H1 (cell line): ENCODE measurements at regions not wholly inside any gene's neighbourhood (a gene's known extent, or its start where the extent isn't known, plus 50 kb on each side); places are given as distances from the start of the nearest gene placed in this dataset.
"Not testable (repeated sequence)": the region's sequence is repeated elsewhere in the genome, so short reads cannot be mapped to it uniquely, and the experiment has no call there.

Experiments
- CTCF ChIA-PET: fragments of 300-600 bp; sonication (Branson Sonifier 250); formaldehyde crosslinking; loops from one replicate; lab custom pipeline; 2021; ENCODE audit not compliant: partially characterized antibody; lab: Charles Lee
- POLR2A ChIA-PET: fragments of 300-600 bp; sonication (Branson Sonifier 250); formaldehyde crosslinking; loops from one replicate; lab custom pipeline; 2021; ENCODE audit warnings: inconsistent platforms; ENCODE audit not compliant: partially characterized antibody; lab: Charles Lee
- DNase-seq, 2 experiments: peaks; one replicate each; pipeline versions ENCODE4 v3.0.0 to v3.0.0-alpha.2; 2010 to 2022; ENCODE audit warnings: low spot score in 2 of 2, low read depth in 1 of 2, mixed read lengths in 1 of 2
- FAIRE-seq: peaks from 2 replicates; lab custom pipeline; 2011; peaks lifted over from hg19 to GRCh38; lab: Jason Lieb, UNC
- H2AFZ ChIP-seq: 2 replicates; pipeline ENCODE4 v1.8.1; 2012; ENCODE audit warnings: low read length, inconsistent platforms
- H2AK5ac ChIP-seq: 2 replicates; pipeline ENCODE4 v1.6.1; 2013; ENCODE audit warnings: low read depth, low read length
- H2BK120ac ChIP-seq: replicated peaks from 2 replicates; pipeline ENCODE3; 2013; ENCODE audit warnings: low read depth, low read length, inconsistent platforms
- H2BK12ac ChIP-seq: 2 replicates; pipeline ENCODE4 v1.6.1; 2013; ENCODE audit warnings: low read depth, low read length
- H2BK15ac ChIP-seq: 2 replicates; pipeline ENCODE4 v1.6.1; 2013; ENCODE audit warnings: low read length
- H2BK20ac ChIP-seq: 2 replicates; pipeline ENCODE4 v1.6.1; 2013; ENCODE audit warnings: low read length
- H2BK5ac ChIP-seq: 2 replicates; pipeline ENCODE4 v1.6.1; 2013; ENCODE audit warnings: low read depth, low read length
- H3K14ac ChIP-seq: 2 replicates; pipeline ENCODE4 v1.6.1; 2013; ENCODE audit warnings: inconsistent platforms; ENCODE audit not compliant: insufficient read length
- H3K18ac ChIP-seq: 2 replicates; pipeline ENCODE4 v1.6.1; 2013; ENCODE audit warnings: low read length; ENCODE audit errors: extremely low read depth
- H3K23ac ChIP-seq: 2 replicates; pipeline ENCODE4 v1.6.1; 2013; ENCODE audit warnings: inconsistent platforms; ENCODE audit not compliant: insufficient read length
- H3K23me2 ChIP-seq: 2 replicates; pipeline ENCODE4 v1.6.1; 2013; ENCODE audit warnings: low read depth, low read length
- H3K27ac ChIP-seq: 2 replicates; pipeline ENCODE4 v1.6.1; 2011; ENCODE audit warnings: low read depth, low read length, inconsistent platforms
- H3K27me3 ChIP-seq, 4 experiments: replicated peaks in 1 of 4; 1 replicate in 1 of 4; 2 replicates in 3 of 4; pipeline versions ENCODE4 v1.6.1 to v1.8.1; 2011 to 2013; ENCODE audit warnings: low read length in 3 of 4, mild to moderate bottlenecking in 3 of 4, inconsistent platforms in 2 of 4, mixed read lengths in 2 of 4, moderate library complexity in 1 of 4; ENCODE audit not compliant: control insufficient read depth in 3 of 4, insufficient read depth in 3 of 4; ENCODE audit errors: extremely low read depth in 1 of 4
- H3K36me3 ChIP-seq, 4 experiments: 2 replicates each; pipeline versions ENCODE4 v1.6.1 to v1.8.1; 2011 to 2013; ENCODE audit warnings: mild to moderate bottlenecking in 4 of 4, low read length in 3 of 4, moderate library complexity in 2 of 4, control low read depth in 1 of 4, inconsistent platforms in 1 of 4; ENCODE audit not compliant: insufficient read depth in 4 of 4, control insufficient read depth in 2 of 4
- H3K4ac ChIP-seq: replicated peaks from 2 replicates; pipeline ENCODE3; 2013; ENCODE audit warnings: low read length, low read depth, mixed read lengths, inconsistent platforms; ENCODE audit not compliant: insufficient read length
- H3K4me1 ChIP-seq, 4 experiments: replicated peaks in 1 of 4; 1 replicate in 1 of 4; 2 replicates in 3 of 4; pipeline versions ENCODE4 v1.6.1 to v1.8.1; 2011 to 2013; ENCODE audit warnings: low read length in 3 of 4, inconsistent platforms in 2 of 4, mixed read lengths in 1 of 4; ENCODE audit not compliant: insufficient read depth in 4 of 4, control insufficient read depth in 3 of 4
- H3K4me2 ChIP-seq, 2 experiments: 2 replicates each; pipeline versions ENCODE4 v1.6.1 to v1.8.1; 2011 to 2013; ENCODE audit warnings: low read depth in 2 of 2, low read length in 2 of 2, control low read depth in 1 of 2, inconsistent platforms in 1 of 2, mild to moderate bottlenecking in 1 of 2; ENCODE audit not compliant: insufficient read depth in 1 of 2
- H3K4me3 ChIP-seq, 4 experiments: fragments of 200-600, 300-600 bp in 1 of 4; sonication (generic), shearing (Covaris generic), sonication (Bioruptor Twin) in 1 of 4; 2 replicates each; pipeline versions ENCODE4 v1.5.1 to v1.8.1; 2011 to 2016; ENCODE audit warnings: low read length in 4 of 4, low read depth in 3 of 4, control low read depth in 2 of 4, inconsistent platforms in 2 of 4, mild to moderate bottlenecking in 2 of 4, mixed read lengths in 1 of 4, moderate library complexity in 1 of 4; ENCODE audit not compliant: insufficient read depth in 2 of 4; ENCODE audit errors: extremely low read depth in 1 of 4
- H3K56ac ChIP-seq: replicated peaks from 2 replicates; pipeline ENCODE3; 2013; ENCODE audit warnings: low read depth, mild to moderate bottlenecking, mixed read lengths, low read length, inconsistent platforms; ENCODE audit not compliant: insufficient read length
- H3K79me1 ChIP-seq: 2 replicates; pipeline ENCODE4 v1.6.1; 2013; ENCODE audit warnings: low read depth, low read length, control low read depth
- H3K79me2 ChIP-seq, 2 experiments: 2 replicates each; pipeline versions ENCODE4 v1.6.1 to v1.8.1; 2012 to 2013; ENCODE audit warnings: low read length in 2 of 2, mild to moderate bottlenecking in 2 of 2, inconsistent platforms in 1 of 2; ENCODE audit not compliant: insufficient read depth in 2 of 2, control insufficient read depth in 1 of 2
- H3K9ac ChIP-seq, 4 experiments: replicated peaks in 1 of 4; 1 replicate in 1 of 4; 2 replicates in 3 of 4; pipeline versions ENCODE4 v1.6.1 to v1.8.1; 2011 to 2013; ENCODE audit warnings: low read depth in 3 of 4, low read length in 3 of 4, control low read depth in 2 of 4, mild to moderate bottlenecking in 2 of 4, moderate library complexity in 2 of 4, inconsistent platforms in 1 of 4; ENCODE audit errors: extremely low read depth in 1 of 4
- H3K9me3 ChIP-seq, 2 experiments: 2 replicates each; pipeline versions ENCODE4 v1.6.1 to v1.8.1; 2012 to 2013; ENCODE audit warnings: mild to moderate bottlenecking in 2 of 2, moderate library complexity in 2 of 2, control low read depth in 1 of 2, inconsistent platforms in 1 of 2, low read depth in 1 of 2, low read length in 1 of 2, mixed read lengths in 1 of 2; ENCODE audit not compliant: insufficient read depth in 2 of 2
- H4K20me1 ChIP-seq, 2 experiments: replicated peaks in 1 of 2; 2 replicates each; pipeline versions ENCODE3 to v1.8.1; 2011 to 2013; ENCODE audit warnings: inconsistent platforms in 2 of 2, low read length in 2 of 2, mild to moderate bottlenecking in 1 of 2; ENCODE audit not compliant: insufficient read depth in 2 of 2, control insufficient read depth in 1 of 2
- H4K5ac ChIP-seq: 2 replicates; pipeline ENCODE4 v1.6.1; 2013; ENCODE audit warnings: low read length, low read depth, mixed read lengths, inconsistent platforms; ENCODE audit not compliant: insufficient read length
- H4K8ac ChIP-seq: 2 replicates; pipeline ENCODE4 v1.8.0; 2013; ENCODE audit warnings: mild to moderate bottlenecking, moderate library complexity, low read length, inconsistent platforms; ENCODE audit not compliant: insufficient read depth; ENCODE audit errors: extremely low read depth
- H4K91ac ChIP-seq: replicated peaks from 2 replicates; pipeline ENCODE3; 2013; ENCODE audit warnings: low read length, mixed read lengths, inconsistent platforms; ENCODE audit not compliant: insufficient read length
- EZH2 ChIP-seq: fragments of 200-600 bp; sonication (generic); IDR thresholded peaks from 2 replicates; pipeline ENCODE4 v1.7.1; 2012; ENCODE audit warnings: low read depth, mild to moderate bottlenecking, moderate library complexity, low read length, inconsistent platforms; ENCODE audit not compliant: severe bottlenecking
- JUND ChIP-seq: IDR thresholded peaks from 2 replicates; pipeline ENCODE4 v1.6.1; 2011; ENCODE audit warnings: mild to moderate bottlenecking, improper control_type of control experiment, low read length
- PHF8 ChIP-seq: fragments of 200-600 bp; sonication (generic); conservative IDR thresholded peaks from 2 replicates; pipeline ENCODE4 v1.7.1; 2012; ENCODE audit warnings: low read depth, mild to moderate bottlenecking, inconsistent platforms, low read length, moderate library complexity
- SP1 ChIP-seq: IDR thresholded peaks from 2 replicates; pipeline ENCODE4 v1.6.1; 2011; ENCODE audit warnings: low read depth, low read length
- SUZ12 ChIP-seq: fragments of 200-600 bp; sonication (generic); IDR thresholded peaks from 2 replicates; pipeline ENCODE4 v1.6.1; 2012; ENCODE audit warnings: mild to moderate bottlenecking, inconsistent platforms, low read length, moderate library complexity, mixed read lengths
- WGBS, 2 experiments: shearing (Covaris generic) in 1 of 2; methylation state at CpG; one replicate each; pipeline versions ENCODE4 v1.1.6 to v1.1.7; 2013 to 2015; ENCODE audit warnings: low lambda C conversion rate in 2 of 2, mixed read lengths in 2 of 2, inconsistent platforms in 1 of 2, low coverage in 1 of 2, missing lambda C conversion rate in 1 of 2; ENCODE audit not compliant: insufficient replicate concordance in 2 of 2, insufficient coverage in 1 of 2, insufficient read length in 1 of 2; ENCODE audit errors: extremely low coverage in 1 of 2, missing lambda C conversion rate in 1 of 2; 5-methylcytosine and 5-hydroxymethylcytosine counted together

DNA sequence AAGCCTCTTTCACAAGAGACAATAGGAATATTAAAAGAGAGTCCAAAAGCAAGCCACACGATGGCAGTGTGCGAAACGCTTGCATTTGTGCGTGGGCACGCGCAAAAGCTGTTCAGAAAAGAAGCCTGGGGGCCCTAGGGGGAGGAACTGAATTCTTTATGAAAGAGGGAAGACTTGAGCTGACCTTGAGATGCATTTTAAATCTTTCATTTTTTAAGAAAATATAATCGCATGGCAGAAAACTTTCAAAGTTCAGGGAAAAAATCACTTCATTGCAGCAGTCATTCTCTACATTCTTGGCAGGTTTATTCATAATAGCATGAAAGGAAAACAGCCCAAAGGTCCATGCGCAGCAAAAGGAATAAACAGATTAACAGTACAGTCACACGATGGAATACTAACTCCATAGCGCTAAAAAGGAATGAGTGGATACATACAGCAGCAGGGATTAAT, 206.5 kb upstream of the PRKCQ start (continued):
- TF ChIP-seq SP1 (no peak), SUZ12 (no peak), PHF8 (no peak), JUND (no peak), EZH2 (no peak)

DNA sequence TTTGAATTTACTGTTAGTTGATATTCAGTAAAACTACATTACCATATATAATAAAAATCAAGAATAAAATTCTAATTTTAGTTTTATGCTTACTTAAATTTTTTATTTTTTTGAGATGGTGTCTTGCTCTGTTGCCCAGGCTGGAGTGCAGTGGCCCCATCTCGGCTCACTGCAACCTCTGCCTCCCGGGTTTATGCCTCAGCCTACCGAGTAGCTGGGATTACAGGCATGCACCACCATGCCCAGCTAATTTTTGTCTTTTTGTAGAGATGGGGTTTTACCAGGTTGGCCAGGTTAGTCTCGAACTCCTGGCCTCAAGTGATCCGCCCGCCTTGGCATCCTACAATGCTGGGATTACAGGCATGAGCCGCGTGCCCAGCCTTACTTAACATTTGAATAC, 204.4 kb upstream of the PRKCQ start:
- H2BK20ac ChIP-seq, H3K4me2 ChIP-seq, H4K20me1 ChIP-seq, H3K18ac ChIP-seq, H4K8ac ChIP-seq, H2AFZ ChIP-seq, H3K4me3 ChIP-seq, H3K9ac ChIP-seq, H3K14ac ChIP-seq, H3K27ac ChIP-seq, H3K79me2 ChIP-seq, H4K91ac ChIP-seq, H3K36me3 ChIP-seq, H2BK120ac ChIP-seq, H3K27me3 ChIP-seq, H3K56ac ChIP-seq, H2BK15ac ChIP-seq, H2AK5ac ChIP-seq, H2BK5ac ChIP-seq, H4K5ac ChIP-seq, H3K4ac ChIP-seq, H3K9me3 ChIP-seq, H3K79me1 ChIP-seq, H3K23ac ChIP-seq, FAIRE-seq, H3K23me2 ChIP-seq, H2BK12ac ChIP-seq, CTCF ChIA-PET, DNase-seq: not testable (repeated sequence)
- 96% methylated on average over 8 of the region's 8 CpGs; no CpG with 5 or more reads in 1 of the 2 experiments for WGBS, 2 experiments
- peaks cover 0 to 11% (median 3%) of the 10 kb centered on the region in 4 experiments; a peak in 5 of 7 replicates for H3K4me1 ChIP-seq
- POLR2A ChIA-PET: interaction anchor here (0.8 kb wide), 1 partner anchor 9 kb away, joined by 4 read pairs; no protein-coding TSS in a partner anchor
